Spinal cord (tissue), 9 donors: ENCODE measurements at regions not wholly inside any gene's neighbourhood (a gene's known extent, or its start where the extent isn't known, plus 50 kb on each side); places are given as distances from the start of the nearest gene placed in this dataset.

Source experiments
- DNase-seq, 6 donors: peaks; one replicate each; pipeline versions ENCODE4 v3.0.0 to v3.0.0-alpha.2; 2013 to 2015; ENCODE audit warnings: low spot score in 6 of 6, low read depth in 4 of 6
- H3K27ac ChIP-seq: one replicate; pipeline ENCODE4 v1.5.1; 2013; ENCODE audit warnings: low read depth, low read length, control low read depth
- H3K27me3 ChIP-seq: one replicate; pipeline ENCODE4 v1.6.1; 2013; ENCODE audit warnings: low read length; ENCODE audit not compliant: control insufficient read depth, insufficient read depth
- H3K36me3 ChIP-seq: one replicate; pipeline ENCODE4 v1.6.1; 2013; ENCODE audit warnings: low read length; ENCODE audit not compliant: control insufficient read depth, insufficient read depth
- H3K4me1 ChIP-seq: one replicate; pipeline ENCODE4 v1.6.1; 2013; ENCODE audit warnings: low read length; ENCODE audit not compliant: control insufficient read depth, insufficient read depth
- H3K4me3 ChIP-seq: one replicate; pipeline ENCODE4 v1.5.1; 2013; ENCODE audit warnings: low read depth, low read length, control low read depth
- H3K9me3 ChIP-seq: one replicate; pipeline ENCODE4 v1.6.1; 2013; ENCODE audit warnings: low read length; ENCODE audit not compliant: control insufficient read depth, insufficient read depth
- WGBS: methylation state at CpG from one replicate; pipeline ENCODE4 v1.1.5; 2013; ENCODE audit warnings: missing lambda C conversion rate; ENCODE audit not compliant: insufficient coverage; 5-methylcytosine and 5-hydroxymethylcytosine counted together
- donor health status: healthy.

DNA sequence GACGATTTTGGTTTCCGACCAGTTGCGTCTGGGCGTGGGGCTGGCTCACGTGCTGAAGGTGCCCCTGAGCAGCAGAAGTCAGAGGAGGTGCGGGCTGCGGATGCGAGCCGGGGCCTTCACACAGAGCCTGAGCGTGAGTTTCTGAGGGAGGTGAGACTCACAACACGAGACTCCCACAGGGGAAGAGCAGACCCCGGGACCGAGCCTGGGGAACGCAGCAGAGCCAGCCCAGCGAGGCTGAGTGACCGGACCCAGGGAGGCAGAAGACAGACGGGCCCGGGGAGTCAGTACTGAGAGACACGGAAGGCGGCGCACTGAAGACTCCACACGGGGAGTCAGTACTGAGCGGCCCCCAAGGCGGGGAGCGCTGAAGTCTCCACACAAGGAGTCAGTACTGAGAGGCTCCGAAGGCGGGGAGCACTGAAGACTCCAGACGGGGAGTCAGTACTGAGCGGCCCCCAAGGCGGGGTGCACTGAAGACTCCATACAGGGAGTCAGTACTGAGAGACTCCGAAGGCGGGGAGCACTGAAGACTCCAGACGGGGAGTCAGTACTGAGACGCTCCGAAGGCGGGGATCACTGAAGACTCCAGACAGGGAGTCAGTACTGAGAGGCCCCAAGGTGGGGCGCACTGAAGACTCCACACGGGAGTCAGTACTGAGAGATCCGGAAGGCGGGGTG lies 77.8 kb downstream of the DLL1 start:
- no peak overlapping the region for H3K4me3 ChIP-seq
- H3K36me3 ChIP-seq, result peaks cover 2% of the 10 kb centered on the region
- H3K9me3 ChIP-seq, result no peaks in the 10 kb centered on the region
- 94% methylated on average over 36 of the region's 40 CpGs for WGBS
- H3K27me3 ChIP-seq, result no peaks in the 10 kb centered on the region
- H3K27ac ChIP-seq, result no peak overlapping the region
- H3K4me1 ChIP-seq, result peaks cover 6% of the 10 kb centered on the region
- no peak for DNase-seq

DNA sequence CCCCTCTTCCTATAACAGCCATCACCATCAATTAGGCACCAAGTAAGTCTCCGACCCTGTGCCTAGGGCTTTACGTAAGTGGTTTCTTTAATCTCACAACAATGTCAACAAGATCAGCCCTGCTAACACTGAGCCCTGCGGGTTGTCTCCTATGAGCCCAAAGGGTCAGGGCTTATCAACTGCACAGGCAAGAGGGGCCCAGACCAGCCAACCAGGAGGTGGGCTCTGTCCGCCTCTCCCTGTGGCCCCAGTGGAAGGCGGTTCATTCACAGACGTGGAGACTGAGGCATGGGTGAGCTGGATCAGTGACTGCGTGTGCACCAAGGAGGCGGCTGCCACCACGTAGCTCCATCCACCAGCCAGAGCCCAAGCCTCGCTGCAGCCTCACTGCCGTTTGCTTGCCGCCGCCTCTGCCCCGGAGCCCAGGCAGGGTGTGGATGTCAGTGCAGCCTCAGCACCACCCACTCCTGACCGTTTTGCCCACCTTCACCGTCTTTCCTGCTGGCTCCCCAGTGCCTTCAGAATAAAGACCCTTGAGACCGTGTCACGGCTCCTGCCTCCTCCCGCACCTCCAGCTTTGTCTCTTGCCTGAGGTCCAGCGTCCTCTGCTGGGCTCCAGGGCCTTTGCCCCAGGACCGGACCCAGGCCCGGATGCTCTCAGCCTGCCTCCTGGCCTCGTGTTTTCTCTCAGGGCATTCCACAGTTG lies 78.7 kb downstream of the DLL1 start:
- no peak for DNase-seq
- WGBS, result 90% methylated on average over 23 of the region's 23 CpGs
- peaks cover 8% of the 10 kb centered on the region for H3K4me1 ChIP-seq

DNA sequence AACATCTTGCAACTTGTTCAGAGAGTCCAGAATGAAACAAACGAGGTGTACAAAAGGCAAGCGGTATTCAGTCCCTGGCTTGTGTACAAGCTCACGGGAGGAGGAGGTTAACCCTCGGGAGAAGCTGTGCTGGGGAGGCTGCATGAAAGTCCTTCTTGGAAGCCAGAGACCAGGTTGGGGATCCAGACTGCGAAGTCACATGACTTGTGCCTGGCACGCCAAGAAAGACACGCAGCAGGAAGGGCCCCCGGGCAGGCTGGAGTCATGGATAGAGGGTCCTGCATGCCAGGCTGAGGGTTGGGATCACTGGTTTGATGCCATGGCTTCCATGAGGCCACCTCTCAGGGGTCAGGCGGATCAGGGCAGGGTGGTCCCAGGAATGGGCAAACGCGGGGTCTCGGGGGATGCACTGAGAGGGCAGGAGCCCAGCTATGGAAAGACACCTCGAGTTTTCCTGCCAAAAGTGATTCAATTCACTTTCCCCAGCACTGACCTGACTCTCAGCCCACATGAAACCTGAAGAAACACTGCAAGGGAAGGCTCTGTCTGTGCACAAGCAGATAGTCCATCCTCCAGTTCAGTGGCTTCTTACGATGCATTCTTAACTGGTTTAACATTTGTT lies 79.4 kb downstream of the DLL1 start:
- no peak for DNase-seq
- Histone ChIP-seq H3K9me3 (no peaks in the 10 kb centered on the region), H3K27ac (no peak overlapping the region), H3K36me3 (peaks cover 2% of the 10 kb centered on the region), H3K4me1 (peaks cover 12% of the 10 kb centered on the region), H3K27me3 (no peaks in the 10 kb centered on the region), H3K4me3 (no peak overlapping the region)
- WGBS, result 75% methylated on average over 14 of the region's 14 CpGs

More for the DNA sequence above, 78.7 kb downstream of the DLL1 start:
- Histone ChIP-seq H3K36me3 (peaks cover 2% of the 10 kb centered on the region), H3K27ac (no peak overlapping the region), H3K27me3 (no peaks in the 10 kb centered on the region), H3K4me3 (no peak overlapping the region), H3K9me3 (no peaks in the 10 kb centered on the region)

GRCh38 chr6:170210651-170211403 lies 80.1 kb downstream of the DLL1 start:
- H3K27ac ChIP-seq, result no peak overlapping the region
- peaks cover 2% of the 10 kb centered on the region for H3K36me3 ChIP-seq
- peaks cover 12% of the 10 kb centered on the region for H3K4me1 ChIP-seq
- no peak overlapping the region for H3K4me3 ChIP-seq
- H3K27me3 ChIP-seq, result no peaks in the 10 kb centered on the region
- DNase-seq, result no peak
- H3K9me3 ChIP-seq, result no peaks in the 10 kb centered on the region
- 85% methylated on average over 3 of the region's 11 CpGs for WGBS

DNA sequence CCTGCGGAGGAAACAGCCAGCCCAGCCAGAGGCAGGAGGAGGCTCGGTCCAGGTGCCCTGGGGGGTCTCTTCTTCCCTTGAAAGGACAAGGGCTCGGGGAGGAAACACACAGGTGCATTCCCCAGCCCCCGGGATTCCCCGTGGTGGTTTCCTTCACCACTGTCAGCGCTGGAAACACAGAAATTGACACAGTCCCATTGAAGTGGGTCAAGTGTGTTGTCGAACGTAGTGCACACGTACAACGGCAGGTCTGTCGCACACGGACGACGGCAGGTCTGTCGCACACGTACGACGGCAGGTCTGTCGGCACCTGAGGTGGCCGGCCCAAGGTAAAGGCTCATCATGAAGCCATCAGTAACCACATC lies 80.9 kb downstream of the DLL1 start:
- Histone ChIP-seq H3K4me1 (peaks cover 12% of the 10 kb centered on the region), H3K9me3 (no peaks in the 10 kb centered on the region), H3K36me3 (peaks cover 2% of the 10 kb centered on the region), H3K27ac (no peak overlapping the region), H3K4me3 (no peak overlapping the region), H3K27me3 (no peaks in the 10 kb centered on the region)
- no peak for DNase-seq
- WGBS, result 90% methylated on average over 20 of the region's 20 CpGs

GRCh38 chr6:170209354-170210025 lies 81.4 kb downstream of the DLL1 start:
- Histone ChIP-seq H3K4me3 (no peak overlapping the region), H3K27me3 (no peaks in the 10 kb centered on the region), H3K9me3 (no peaks in the 10 kb centered on the region), H3K36me3 (peaks cover 2% of the 10 kb centered on the region), H3K4me1 (peaks cover 12% of the 10 kb centered on the region), H3K27ac (no peak overlapping the region)
- 82% methylated on average over 22 of the region's 22 CpGs for WGBS
- DNase-seq, result no peak

DNA sequence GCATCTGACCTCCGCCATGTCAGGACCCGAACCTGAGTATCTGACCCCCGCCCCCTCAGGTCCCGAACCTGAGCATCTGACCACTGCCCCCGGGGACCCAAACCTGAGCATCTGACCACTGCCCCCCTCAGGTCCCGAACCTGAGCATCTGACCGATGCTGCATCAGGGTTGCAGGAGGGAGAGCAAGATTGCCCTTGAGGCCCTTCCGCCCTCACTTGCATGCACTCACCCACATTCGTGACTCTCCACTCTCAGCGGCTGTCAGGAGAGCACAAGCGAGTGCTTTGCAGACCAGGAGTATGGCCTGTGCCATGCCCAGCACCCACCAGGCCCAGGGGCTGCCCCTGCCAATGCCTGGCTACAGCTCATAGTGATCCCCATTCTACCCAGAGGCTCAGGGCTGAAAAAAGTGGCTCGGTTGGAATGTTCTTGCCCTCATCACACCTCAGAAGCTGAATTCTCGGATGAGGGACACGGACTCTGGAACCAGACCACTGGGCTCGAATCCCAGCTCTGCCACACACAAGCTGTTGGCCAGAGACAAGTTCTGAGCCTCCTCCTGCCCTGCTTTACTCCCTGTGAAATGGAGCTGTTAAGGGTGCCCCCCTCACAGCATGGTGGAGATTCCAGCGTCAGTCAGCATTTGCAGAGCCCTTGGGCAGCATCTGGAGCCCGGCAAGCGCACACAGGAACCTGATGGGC lies 82.1 kb downstream of the DLL1 start:
- no peaks in the 10 kb centered on the region for H3K9me3 ChIP-seq
- no peak overlapping the region for H3K27ac ChIP-seq
- no peak for DNase-seq
- no peaks in the 10 kb centered on the region for H3K27me3 ChIP-seq
- peaks cover 2% of the 10 kb centered on the region for H3K36me3 ChIP-seq
- peaks cover 12% of the 10 kb centered on the region for H3K4me1 ChIP-seq
- no peak overlapping the region for H3K4me3 ChIP-seq
- WGBS, result 85% methylated on average over 18 of the region's 18 CpGs

DNA sequence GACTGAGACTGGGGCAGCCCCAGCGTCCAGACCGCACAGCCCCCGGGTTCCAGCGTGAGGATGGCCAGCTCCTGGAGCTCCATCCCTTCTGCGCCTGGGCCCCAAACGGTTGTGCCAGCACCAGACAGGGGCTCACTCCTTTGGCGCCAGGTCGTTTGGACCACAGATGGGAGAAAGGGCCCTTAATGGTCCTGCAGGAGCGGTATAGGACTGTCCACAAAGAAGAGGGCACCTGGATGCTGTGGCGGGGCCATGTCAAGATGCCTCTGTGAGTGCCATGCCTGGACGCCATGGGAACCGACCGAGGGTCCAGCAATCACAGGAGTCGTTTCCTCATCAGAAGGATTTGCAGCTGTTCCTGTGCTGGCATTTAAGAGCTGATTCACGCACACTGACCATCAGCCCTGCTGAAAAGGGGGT lies 82.7 kb downstream of the DLL1 start:
- no peak for DNase-seq
- Histone ChIP-seq H3K4me3 (no peak overlapping the region), H3K27ac (no peak overlapping the region), H3K36me3 (peaks cover 2% of the 10 kb centered on the region), H3K9me3 (no peaks in the 10 kb centered on the region), H3K27me3 (no peaks in the 10 kb centered on the region), H3K4me1 (peaks cover 12% of the 10 kb centered on the region)
- WGBS, result 81% methylated on average over 15 of the region's 15 CpGs
